Heart left ventricle (tissue), 13 donors: ENCODE measurements at regions not wholly inside any gene's neighbourhood (a gene's known extent, or its start where the extent isn't known, plus 50 kb on each side); places are given as distances from the start of the nearest gene placed in this dataset.

Source experiments
- POLR2A ChIP-seq, 2 donors: fragments of 450-650 bp; IDR thresholded peaks; one replicate each; pipeline ENCODE4 v1.6.1; 2017; ENCODE audit warnings: antibody characterized with exemption in 2 of 2, mild to moderate bottlenecking in 2 of 2, moderate library complexity in 2 of 2
- TF ChIP-seq, protein P1 (sequence below), 12 donors: fragments of 200-600 bp; sonication (generic) in 4 of 12; IDR thresholded peaks; one replicate each; pipeline versions ENCODE4 v1.5.0 to v1.8.0; 2018 to 2022; ENCODE audit warnings: antibody characterized with exemption in 12 of 12, mild to moderate bottlenecking in 5 of 12
- donor health status: ischemic (EF 13 %, LVEDD 7.1; RV severe dilation, severe dysfunction).
- donor health status: DM: no; HTN: yes; CAD: no.
- donor health status: DM: no; HTN: no; CAD: no.
- donor health status: ischemic (EF 25% LVEDD 6.9; RV normal size, moderate dysfunction).
- donor health status: ischemic (EF 25% LVEDD 5.7; RV mildly dilated, moderate dysfunction).
- donor health status: ischemic (EF 35%, LVEDD 5.7; RV mildly dilated, moderate dysfunction).
- donor health status: nonischemic (EF 11% LVEDD 7.7; RV severe dilation, severe dysfunction).
- donor health status: DM: yes; HTN: yes; CAD: no.
- donor health status: PGD.
- donor health status: ischemic (EF 29% LVEDD 5.4; RV normal size, mild dysfunction).
- donor health status: nonischemic (EF 23%, LVEDD 6.1; RV moderate dilation, normal function).

DNA sequence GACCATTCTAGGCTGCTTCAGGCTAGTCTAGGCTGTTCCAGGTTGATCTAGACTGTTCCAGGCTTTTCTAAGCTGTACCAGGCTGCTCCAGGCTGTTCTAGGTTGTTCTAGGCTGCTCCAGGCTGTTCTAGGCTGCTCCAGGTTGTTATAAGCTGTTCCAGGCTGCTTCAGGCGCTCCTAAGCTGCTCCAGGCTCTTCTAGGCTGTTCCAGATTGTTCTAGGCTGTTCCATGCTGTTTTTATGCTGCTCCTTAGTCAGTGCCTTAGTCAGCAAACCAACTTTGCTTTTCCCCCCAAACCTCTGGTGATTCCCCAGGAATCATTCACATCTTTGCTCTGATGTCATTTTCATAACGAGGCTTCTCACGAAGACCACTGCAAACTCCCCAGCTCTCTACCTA is 171.4 kb upstream of the GALNT2 start:
- TF ChIP-seq POLR2A (IDR thresholded peaks at IDR 0.05): no peak
- TF ChIP-seq, protein P1, sequence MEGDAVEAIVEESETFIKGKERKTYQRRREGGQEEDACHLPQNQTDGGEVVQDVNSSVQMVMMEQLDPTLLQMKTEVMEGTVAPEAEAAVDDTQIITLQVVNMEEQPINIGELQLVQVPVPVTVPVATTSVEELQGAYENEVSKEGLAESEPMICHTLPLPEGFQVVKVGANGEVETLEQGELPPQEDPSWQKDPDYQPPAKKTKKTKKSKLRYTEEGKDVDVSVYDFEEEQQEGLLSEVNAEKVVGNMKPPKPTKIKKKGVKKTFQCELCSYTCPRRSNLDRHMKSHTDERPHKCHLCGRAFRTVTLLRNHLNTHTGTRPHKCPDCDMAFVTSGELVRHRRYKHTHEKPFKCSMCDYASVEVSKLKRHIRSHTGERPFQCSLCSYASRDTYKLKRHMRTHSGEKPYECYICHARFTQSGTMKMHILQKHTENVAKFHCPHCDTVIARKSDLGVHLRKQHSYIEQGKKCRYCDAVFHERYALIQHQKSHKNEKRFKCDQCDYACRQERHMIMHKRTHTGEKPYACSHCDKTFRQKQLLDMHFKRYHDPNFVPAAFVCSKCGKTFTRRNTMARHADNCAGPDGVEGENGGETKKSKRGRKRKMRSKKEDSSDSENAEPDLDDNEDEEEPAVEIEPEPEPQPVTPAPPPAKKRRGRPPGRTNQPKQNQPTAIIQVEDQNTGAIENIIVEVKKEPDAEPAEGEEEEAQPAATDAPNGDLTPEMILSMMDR (IDR thresholded peaks at IDR 0.05): no peak
